ENCODE measurements at regions not wholly inside any gene's neighbourhood (a gene's known extent, or its start where the extent isn't known, plus 50 kb on each side); places are given as distances from the start of the nearest gene placed in this dataset.

DNA sequence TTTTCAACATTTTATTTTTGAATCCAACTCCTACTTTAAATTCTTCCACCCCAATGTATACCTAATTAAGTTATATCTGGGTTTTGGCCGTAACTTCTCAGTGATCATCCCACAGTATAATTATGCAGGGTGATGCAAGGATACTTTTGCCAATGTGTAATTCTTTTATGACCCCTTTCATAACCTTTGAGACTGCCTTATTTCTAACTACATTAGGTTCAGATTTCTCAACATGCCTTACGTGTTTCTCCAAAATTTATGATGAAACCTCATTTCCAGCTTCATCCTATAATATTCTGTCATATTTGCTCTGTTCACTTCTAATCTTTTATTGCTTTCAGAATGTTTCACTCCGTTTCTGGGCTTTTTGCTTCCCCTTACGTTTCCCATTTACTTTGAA is 1229.6 kb upstream of the ALCAM start (continued):
- TF ChIP-seq CHD7 (IDR thresholded peaks at IDR 0.05; ENCODE audit: insufficient replicate concordance, low read length), result no peak
- TF ChIP-seq RNF2 (IDR thresholded peaks at IDR 0.05; ENCODE audit: borderline replicate concordance, low read depth, low read length, missing control alignments, poor library complexity, severe bottlenecking), result no peak
- no peak for TF ChIP-seq HDAC2 (IDR thresholded peaks at IDR 0.05; ENCODE audit: borderline replicate concordance in 1 of 2, low read depth in 2 of 2, low read length in 2 of 2)
- no peak for TF ChIP-seq TAF7 (optimal IDR thresholded peaks at IDR 0.05; ENCODE audit: borderline replicate concordance, low read depth, low read length)
- no peak for TF ChIP-seq HDAC6 (IDR thresholded peaks at IDR 0.05; ENCODE audit: low read depth, low read length)
- no peak for TF ChIP-seq BACH1 (IDR thresholded peaks at IDR 0.05; ENCODE audit: low read length)
- TF ChIP-seq POLR2A (IDR thresholded peaks at IDR 0.05; ENCODE audit: control extremely low read depth in 1 of 2, low read depth in 2 of 2, low read length in 2 of 2), result no peak
- TF ChIP-seq TAF1 (IDR thresholded peaks at IDR 0.05; ENCODE audit: low read depth, low read length), result no peak
- TF ChIP-seq SIN3A (conservative IDR thresholded peaks at IDR 0.05 in 1 of 2, IDR thresholded peaks at IDR 0.05 in 1 of 2; ENCODE audit: low read depth in 1 of 2, low read length in 2 of 2), result no peak
- TF ChIP-seq SAP30 (IDR thresholded peaks at IDR 0.05; ENCODE audit: insufficient read depth, insufficient replicate concordance, low read length), result no peak
